ENCODE measurements at regions not wholly inside any gene's neighbourhood (a gene's known extent, or its start where the extent isn't known, plus 50 kb on each side); places are given as distances from the start of the nearest gene placed in this dataset.

DNA sequence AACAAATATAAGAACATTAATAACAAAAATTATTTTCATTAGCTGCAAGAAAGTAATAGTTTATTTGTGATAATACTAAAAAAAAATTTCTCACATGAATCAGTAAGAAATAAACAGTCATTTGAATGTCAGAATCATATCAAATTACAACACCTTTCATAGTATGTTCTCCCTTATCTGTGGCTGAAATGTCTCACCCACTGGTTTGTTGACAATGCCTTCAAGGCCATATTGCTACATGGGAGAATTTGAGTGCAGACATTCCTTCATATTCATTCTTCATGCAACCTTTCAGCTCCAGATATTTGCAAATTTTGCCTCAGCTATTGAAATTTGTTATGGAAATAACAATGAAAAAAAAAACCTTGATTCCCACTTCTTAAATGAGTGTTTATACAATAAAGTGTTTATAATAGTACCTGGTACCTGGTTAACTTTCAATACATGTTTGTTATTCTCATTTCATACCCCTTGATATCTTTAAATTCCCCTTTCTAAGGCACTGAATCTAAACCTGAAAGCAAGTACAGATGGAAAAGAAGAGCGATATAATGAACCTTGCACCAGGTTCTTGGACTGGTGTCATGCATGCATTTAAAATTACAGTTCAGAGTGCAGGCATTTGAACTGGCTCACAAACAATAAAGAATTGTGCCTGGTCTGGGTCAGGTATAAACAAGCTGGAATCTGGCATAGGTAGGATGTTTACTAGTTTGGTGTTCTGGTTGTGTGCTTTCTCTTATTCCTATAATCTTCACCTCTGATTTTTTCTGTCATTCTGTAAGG, 242.2 kb upstream of the ADGRL2 start:
- no peak for DNase-seq
- Histone ChIP-seq H2BK12ac (ENCODE audit: low read length in 2 of 2) (no peak overlapping the region), H3K79me1 (replicated peaks; ENCODE audit: low read length, poor library complexity, severe bottlenecking) (no peaks in the 10 kb centered on the region), H4K8ac (ENCODE audit: low read length) (no peak overlapping the region), H3K27me3 (ENCODE audit: control insufficient read depth in 1 of 2, insufficient read depth in 1 of 2, low read length in 2 of 2) (no peaks in the 10 kb centered on the region), H3K23ac (ENCODE audit: low read length in 2 of 2) (no peak overlapping the region), H3K36me3 (ENCODE audit: control insufficient read depth in 1 of 2, insufficient read depth in 2 of 2, low read depth in 1 of 2, low read length in 2 of 2) (no peaks in the 10 kb centered on the region), H3K27ac (ENCODE audit: low read length, poor library complexity, severe bottlenecking) (no peak overlapping the region), H3K14ac (ENCODE audit: low read length in 2 of 2) (no peak overlapping the region), H3K9ac (ENCODE audit: low read length) (no peak overlapping the region), H2BK120ac (ENCODE audit: low read depth, low read length) (no peak overlapping the region), H2BK15ac (ENCODE audit: low read depth, poor library complexity, severe bottlenecking) (no peak overlapping the region), H3K4ac (ENCODE audit: low read depth in 1 of 2, low read length in 2 of 2) (no peak overlapping the region), H3K18ac (ENCODE audit: low read depth in 1 of 2, low read length in 2 of 2) (no peak overlapping the region), H2AFZ (ENCODE audit: low read depth, low read length) (no peak overlapping the region), H2BK5ac (ENCODE audit: low read depth, low read length, poor library complexity, severe bottlenecking) (no peak overlapping the region), H2AK5ac (ENCODE audit: low read length, severe bottlenecking) (no peak overlapping the region), H4K91ac (ENCODE audit: low read length) (no peak overlapping the region), H3K4me1 (ENCODE audit: control insufficient read depth, insufficient read depth, low read depth, low read length) (no peaks in the 10 kb centered on the region), H3K9me3 (ENCODE audit: control insufficient read depth, low read length) (no peaks in the 10 kb centered on the region), H3K4me3 (ENCODE audit: insufficient read depth in 1 of 2, low read depth in 1 of 2, low read length in 2 of 2) (no peak overlapping the region), H3K4me2 (ENCODE audit: low read length, poor library complexity, severe bottlenecking) (no peak overlapping the region)
- 96% methylated on average over 1 of the region's 1 CpG for WGBS

DNA sequence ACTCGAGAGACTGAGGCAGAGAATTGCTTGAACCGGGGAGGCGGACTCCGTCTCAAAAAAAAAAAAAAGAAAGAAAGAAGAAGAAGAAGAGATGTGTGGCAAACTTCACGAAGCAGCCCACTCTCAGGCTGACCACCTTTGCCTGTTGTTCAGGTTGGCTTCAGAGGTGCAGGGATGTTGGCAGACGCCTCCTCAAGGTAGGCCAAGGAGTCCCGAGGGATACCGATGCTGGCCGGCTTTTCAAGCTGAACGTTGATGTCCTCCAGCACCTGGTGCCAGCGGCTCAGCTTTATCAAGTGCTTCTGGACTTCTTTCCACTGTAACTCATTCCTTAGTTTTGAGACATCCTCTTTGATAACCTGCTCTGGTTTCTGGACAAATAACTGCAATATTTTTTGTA, 243.8 kb upstream of the ADGRL2 start:
- Histone ChIP-seq H3K36me3 (ENCODE audit: control insufficient read depth in 1 of 2, insufficient read depth in 2 of 2, low read depth in 1 of 2, low read length in 2 of 2) (no peaks in the 10 kb centered on the region), H3K9ac (ENCODE audit: low read length) (no peak overlapping the region), H2BK5ac (ENCODE audit: low read depth, low read length, poor library complexity, severe bottlenecking) (no peak overlapping the region), H3K4me2 (ENCODE audit: low read length, poor library complexity, severe bottlenecking) (no peak overlapping the region), H3K18ac (ENCODE audit: low read depth in 1 of 2, low read length in 2 of 2) (peak overlapping the region in 1 of 2 experiments; percentile 74), H3K9me3 (ENCODE audit: control insufficient read depth, low read length) (no peaks in the 10 kb centered on the region), H2BK12ac (ENCODE audit: low read length in 2 of 2) (no peak overlapping the region), H3K23ac (ENCODE audit: low read length in 2 of 2) (no peak overlapping the region), H3K27ac (ENCODE audit: low read length, poor library complexity, severe bottlenecking) (no peak overlapping the region), H2BK15ac (ENCODE audit: low read depth, poor library complexity, severe bottlenecking) (no peak overlapping the region), H4K91ac (ENCODE audit: low read length) (no peak overlapping the region), H3K4ac (ENCODE audit: low read depth in 1 of 2, low read length in 2 of 2) (peak overlapping the region in 1 of 2 experiments; percentile 15), H3K27me3 (ENCODE audit: control insufficient read depth in 1 of 2, insufficient read depth in 1 of 2, low read length in 2 of 2) (no peaks in the 10 kb centered on the region), H3K4me3 (ENCODE audit: insufficient read depth in 1 of 2, low read depth in 1 of 2, low read length in 2 of 2) (no peak overlapping the region), H3K14ac (ENCODE audit: low read length in 2 of 2) (no peak overlapping the region), H2BK120ac (ENCODE audit: low read depth, low read length) (no peak overlapping the region), H2AFZ (ENCODE audit: low read depth, low read length) (peak overlapping the region; percentile 18), H3K4me1 (ENCODE audit: control insufficient read depth, insufficient read depth, low read depth, low read length) (no peaks in the 10 kb centered on the region), H3K79me1 (replicated peaks; ENCODE audit: low read length, poor library complexity, severe bottlenecking) (no peaks in the 10 kb centered on the region), H4K8ac (ENCODE audit: low read length) (no peak overlapping the region), H2AK5ac (ENCODE audit: low read length, severe bottlenecking) (no peak overlapping the region)
- WGBS, result 96% methylated on average over 11 of the region's 11 CpGs
- no peak for DNase-seq

DNA sequence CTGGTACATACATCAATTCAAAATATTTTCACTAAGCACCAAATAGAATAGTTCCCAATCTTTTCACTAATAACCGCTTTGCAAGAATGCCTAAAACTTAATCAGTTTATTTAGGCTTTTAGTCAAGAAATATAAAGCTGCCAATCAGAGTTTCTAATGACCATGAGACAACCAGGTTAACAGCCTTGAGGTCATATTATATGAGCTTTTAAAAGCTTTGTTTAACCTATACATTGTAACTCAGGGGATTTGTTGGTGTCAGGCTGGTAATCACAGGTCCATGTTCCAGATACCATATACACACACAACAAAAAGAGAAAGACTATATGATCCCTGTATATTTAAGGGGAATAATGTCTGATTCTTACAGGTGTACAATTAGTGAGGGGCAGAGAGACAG, 246.2 kb upstream of the ADGRL2 start:
- H3K36me3 ChIP-seq (ENCODE audit: control insufficient read depth in 1 of 2, insufficient read depth in 2 of 2, low read depth in 1 of 2, low read length in 2 of 2), result no peaks in the 10 kb centered on the region
- H3K4me3 ChIP-seq (ENCODE audit: insufficient read depth in 1 of 2, low read depth in 1 of 2, low read length in 2 of 2), result no peak overlapping the region
- H3K14ac ChIP-seq (ENCODE audit: low read length in 2 of 2), result no peak overlapping the region
- DNase-seq, result no peak
- WGBS, result no CpG with 5 or more reads among the region's 1 CpG
- H2BK120ac ChIP-seq (ENCODE audit: low read depth, low read length), result no peak overlapping the region
- no peak overlapping the region for H3K4ac ChIP-seq (ENCODE audit: low read depth in 1 of 2, low read length in 2 of 2)
- no peaks in the 10 kb centered on the region for H3K9me3 ChIP-seq (ENCODE audit: control insufficient read depth, low read length)
- no peaks in the 10 kb centered on the region for H3K27me3 ChIP-seq (ENCODE audit: control insufficient read depth in 1 of 2, insufficient read depth in 1 of 2, low read length in 2 of 2)
- no peak overlapping the region for H3K4me2 ChIP-seq (ENCODE audit: low read length, poor library complexity, severe bottlenecking)
- no peak overlapping the region for H2BK12ac ChIP-seq (ENCODE audit: low read length in 2 of 2)
- no peak overlapping the region for H3K9ac ChIP-seq (ENCODE audit: low read length)
- no peak overlapping the region for H2AFZ ChIP-seq (ENCODE audit: low read depth, low read length)
- no peak overlapping the region for H4K8ac ChIP-seq (ENCODE audit: low read length)
- H3K18ac ChIP-seq (ENCODE audit: low read depth in 1 of 2, low read length in 2 of 2), result no peak overlapping the region
- no peak overlapping the region for H4K91ac ChIP-seq (ENCODE audit: low read length)
- no peaks in the 10 kb centered on the region for H3K4me1 ChIP-seq (ENCODE audit: control insufficient read depth, insufficient read depth, low read depth, low read length)
- no peaks in the 10 kb centered on the region for H3K79me1 ChIP-seq (replicated peaks; ENCODE audit: low read length, poor library complexity, severe bottlenecking)
- no peak overlapping the region for H3K27ac ChIP-seq (ENCODE audit: low read length, poor library complexity, severe bottlenecking)
- H2AK5ac ChIP-seq (ENCODE audit: low read length, severe bottlenecking), result no peak overlapping the region
- no peak overlapping the region for H2BK5ac ChIP-seq (ENCODE audit: low read depth, low read length, poor library complexity, severe bottlenecking)
- H2BK15ac ChIP-seq (ENCODE audit: low read depth, poor library complexity, severe bottlenecking), result no peak overlapping the region
- no peak overlapping the region for H3K23ac ChIP-seq (ENCODE audit: low read length in 2 of 2)

DNA sequence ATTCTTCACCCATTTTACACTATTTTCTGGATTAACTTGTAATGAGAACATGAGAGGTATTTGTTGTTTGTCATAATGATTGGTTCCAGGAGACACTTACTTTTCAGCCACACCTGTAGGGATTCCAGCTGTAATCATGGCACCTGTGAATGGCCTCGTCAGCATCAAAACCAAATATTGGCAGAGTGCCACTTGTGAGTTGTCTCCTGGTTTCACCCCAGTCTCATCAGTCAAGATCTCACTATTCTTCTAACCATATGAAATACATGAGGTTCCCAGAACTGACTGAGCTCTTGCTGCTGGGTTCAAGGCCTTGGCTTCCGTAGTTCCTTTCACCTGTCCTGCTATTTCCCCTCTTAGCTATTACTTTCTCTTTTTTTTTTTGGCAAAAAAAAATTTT, 246.6 kb upstream of the ADGRL2 start:
- Histone ChIP-seq H3K9ac (ENCODE audit: low read length) (no peak overlapping the region), H4K91ac (ENCODE audit: low read length) (no peak overlapping the region), H3K23ac (ENCODE audit: low read length in 2 of 2) (no peak overlapping the region), H2BK5ac (ENCODE audit: low read depth, low read length, poor library complexity, severe bottlenecking) (no peak overlapping the region), H3K4ac (ENCODE audit: low read depth in 1 of 2, low read length in 2 of 2) (no peak overlapping the region), H3K36me3 (ENCODE audit: control insufficient read depth in 1 of 2, insufficient read depth in 2 of 2, low read depth in 1 of 2, low read length in 2 of 2) (no peaks in the 10 kb centered on the region), H3K79me1 (replicated peaks; ENCODE audit: low read length, poor library complexity, severe bottlenecking) (no peaks in the 10 kb centered on the region), H3K4me3 (ENCODE audit: insufficient read depth in 1 of 2, low read depth in 1 of 2, low read length in 2 of 2) (no peak overlapping the region), H2BK15ac (ENCODE audit: low read depth, poor library complexity, severe bottlenecking) (no peak overlapping the region), H3K18ac (ENCODE audit: low read depth in 1 of 2, low read length in 2 of 2) (no peak overlapping the region), H2AK5ac (ENCODE audit: low read length, severe bottlenecking) (no peak overlapping the region), H3K27me3 (ENCODE audit: control insufficient read depth in 1 of 2, insufficient read depth in 1 of 2, low read length in 2 of 2) (no peaks in the 10 kb centered on the region), H2BK120ac (ENCODE audit: low read depth, low read length) (no peak overlapping the region), H2AFZ (ENCODE audit: low read depth, low read length) (no peak overlapping the region), H2BK12ac (ENCODE audit: low read length in 2 of 2) (no peak overlapping the region), H4K8ac (ENCODE audit: low read length) (no peak overlapping the region), H3K4me1 (ENCODE audit: control insufficient read depth, insufficient read depth, low read depth, low read length) (no peaks in the 10 kb centered on the region), H3K4me2 (ENCODE audit: low read length, poor library complexity, severe bottlenecking) (no peak overlapping the region), H3K14ac (ENCODE audit: low read length in 2 of 2) (no peak overlapping the region), H3K27ac (ENCODE audit: low read length, poor library complexity, severe bottlenecking) (no peak overlapping the region), H3K9me3 (ENCODE audit: control insufficient read depth, low read length) (no peaks in the 10 kb centered on the region)
- no peak for DNase-seq
- WGBS, result 88% methylated on average over 2 of the region's 2 CpGs

All from mesenchymal stem cell (in vitro differentiated cells and primary cell).